Endothelial cell of umbilical vein (primary cell): ENCODE measurements at regions not wholly inside any gene's neighbourhood (a gene's known extent, or its start where the extent isn't known, plus 50 kb on each side); places are given as distances from the start of the nearest gene placed in this dataset.

Experiments
- BruUV-seq: library from RNA; stranded (reverse); fragments of 400-500 nt; replicated peaks from 2 replicates; lab custom pipeline; 2021; lab: Mats Ljungman, UMichigan
- CTCF ChIA-PET: fragments of 300-600, 350-600 bp; sonication (Branson Sonifier 250); formaldehyde crosslinking; loops from one replicate; lab custom pipeline; 2021; ENCODE audit warnings: antibody characterized with exemption, inconsistent platforms; lab: Charles Lee
- POLR2A ChIA-PET: fragments of 300-600, 350-600 bp; sonication (Branson Sonifier 250); formaldehyde crosslinking; loops from one replicate; lab custom pipeline; 2021; ENCODE audit warnings: antibody characterized with exemption, inconsistent platforms; lab: Charles Lee
- DNase-seq: peaks from one replicate; pipeline ENCODE4 v3.0.0-alpha.2; 2011; ENCODE audit warnings: low read depth, low spot score
- FAIRE-seq: peaks from 2 replicates; lab custom pipeline; 2011; peaks lifted over from hg19 to GRCh38; lab: Jason Lieb, UNC
- H2AFZ ChIP-seq: 2 replicates; pipeline ENCODE4 v1.6.0; 2012; ENCODE audit warnings: low read depth, low read length, control low read depth, inconsistent platforms
- H3K27ac ChIP-seq: 2 replicates; pipeline ENCODE4 v1.5.1; 2011; ENCODE audit warnings: low read depth, mild to moderate bottlenecking, control low read depth, low read length, moderate library complexity; ENCODE audit not compliant: insufficient read depth
- H3K27me3 ChIP-seq, 2 experiments: 2 replicates each; pipeline versions ENCODE4 v1.6.0 to v1.6.1; 2011; ENCODE audit warnings: low read length in 2 of 2, mixed read lengths in 1 of 2; ENCODE audit not compliant: control insufficient read depth in 2 of 2, insufficient read depth in 2 of 2
- H3K36me3 ChIP-seq, 2 experiments: 2 replicates in 1 of 2; 3 replicates in 1 of 2; pipeline ENCODE4 v1.5.1; 2011; ENCODE audit warnings: low read length in 2 of 2, mild to moderate bottlenecking in 1 of 2, moderate library complexity in 1 of 2; ENCODE audit not compliant: control insufficient read depth in 2 of 2, insufficient read depth in 2 of 2; ENCODE audit errors: extremely low read depth in 1 of 2
- H3K4me1 ChIP-seq: 3 replicates; pipeline ENCODE4 v1.5.1; 2011; ENCODE audit warnings: mild to moderate bottlenecking, low read length; ENCODE audit not compliant: control insufficient read depth, insufficient read depth; ENCODE audit errors: extremely low read depth
- H3K4me2 ChIP-seq: 2 replicates; pipeline ENCODE4 v1.6.1; 2011; ENCODE audit warnings: low read length, control low read depth, mixed read lengths; ENCODE audit not compliant: insufficient read depth
- H3K4me3 ChIP-seq, 3 experiments: fragments of 200-600 bp in 1 of 3; sonication (generic), shearing (Covaris generic) in 1 of 3; replicated peaks in 1 of 3; 2 replicates each; pipeline ENCODE4 v1.5.1; 2011 to 2016; ENCODE audit warnings: control low read depth in 3 of 3, low read length in 3 of 3, mild to moderate bottlenecking in 2 of 3, inconsistent platforms in 1 of 3, low read depth in 1 of 3, moderate library complexity in 1 of 3; ENCODE audit not compliant: insufficient read depth in 1 of 3
- H3K79me2 ChIP-seq: 2 replicates; pipeline ENCODE4 v1.6.0; 2012; ENCODE audit warnings: low read length, inconsistent platforms; ENCODE audit not compliant: control insufficient read depth, insufficient read depth
- H3K9ac ChIP-seq: replicated peaks from 2 replicates; pipeline ENCODE3; 2011; ENCODE audit warnings: low read length, control low read depth; ENCODE audit not compliant: insufficient read depth; ENCODE audit errors: extremely low read depth
- H3K9me1 ChIP-seq: replicated peaks from 3 replicates; pipeline ENCODE4 v1.6.0; 2011; ENCODE audit warnings: mild to moderate bottlenecking, low read length; ENCODE audit not compliant: control insufficient read depth, insufficient read depth; ENCODE audit errors: extremely low read depth
- H3K9me3 ChIP-seq: replicated peaks from 2 replicates; pipeline ENCODE4 v1.5.1; 2012; ENCODE audit warnings: low read length, inconsistent platforms; ENCODE audit not compliant: control insufficient read depth, insufficient read depth
- H4K20me1 ChIP-seq: replicated peaks from 2 replicates; pipeline ENCODE3; 2011; ENCODE audit warnings: mild to moderate bottlenecking, low read length; ENCODE audit not compliant: control insufficient read depth, insufficient read depth; ENCODE audit errors: extremely low read depth
- EZH2 ChIP-seq: IDR thresholded peaks from 2 replicates; pipeline ENCODE4 v1.6.1; 2012; ENCODE audit warnings: borderline replicate concordance, low read depth, mild to moderate bottlenecking, moderate library complexity, low read length, inconsistent platforms; ENCODE audit not compliant: severe bottlenecking
- FOS ChIP-seq: IDR thresholded peaks from 2 replicates; pipeline ENCODE4 v1.6.1; 2011; ENCODE audit warnings: mild to moderate bottlenecking, low read length, moderate library complexity, borderline replicate concordance; ENCODE audit not compliant: insufficient read depth
- GATA2 ChIP-seq: IDR thresholded peaks from 2 replicates; pipeline ENCODE4 v1.7.0; 2011; ENCODE audit warnings: low read depth, mild to moderate bottlenecking, moderate library complexity, mixed read lengths, low read length; ENCODE audit not compliant: insufficient read length, insufficient read depth
- JUN ChIP-seq: IDR thresholded peaks from 2 replicates; pipeline ENCODE4 v1.6.1; 2011; ENCODE audit warnings: borderline replicate concordance, low read depth; ENCODE audit not compliant: insufficient read length, insufficient read depth
- MYC ChIP-seq: IDR thresholded peaks from one replicate; pipeline ENCODE4 v1.6.1; 2011; ENCODE audit warnings: mild to moderate bottlenecking, low read depth, low read length
- POLR2A ChIP-seq: IDR thresholded peaks from 2 replicates; pipeline ENCODE4 v1.6.1; 2012; ENCODE audit warnings: low read depth, mild to moderate bottlenecking, control low read depth, low read length
- POLR2AphosphoS5 ChIP-seq: IDR thresholded peaks from 2 replicates; pipeline ENCODE4 v1.6.1; 2012; ENCODE audit warnings: low read depth, mild to moderate bottlenecking, control low read depth, low read length, moderate library complexity; ENCODE audit not compliant: insufficient read depth
- dilution Hi-C: fragments of 300-500 bp; cut with MboI; formaldehyde crosslinking; loops from one replicate; pipeline ENCODE4 v1.15.0; 2019; ENCODE audit warnings: low sequenced_read_pairs; ENCODE audit not compliant: extremely low pct_ligation_motif_present
- intact Hi-C: fragments of 100-400 bp; cut with micrococcal nuclease; formaldehyde crosslinking; loops from one replicate; pipeline ENCODE4 v1.10.0; 2022
- TF ChIP-seq, protein P1 (sequence below): IDR thresholded peaks from 2 replicates; pipeline ENCODE4 v1.6.1; 2011; ENCODE audit not compliant: insufficient read depth, insufficient read length
- TF ChIP-seq, protein P2 (sequence below), 2 donors: IDR thresholded peaks; 1 replicate in 1 of 2; 2 replicates in 1 of 2; pipeline ENCODE4 v1.5.1; 2011; ENCODE audit warnings: low read length in 2 of 2, mild to moderate bottlenecking in 2 of 2, moderate library complexity in 2 of 2, control low read depth in 1 of 2, inconsistent platforms in 1 of 2, low read depth in 1 of 2; ENCODE audit not compliant: insufficient read depth in 1 of 2; ENCODE audit errors: extremely low read depth in 1 of 2

GRCh38 chr1:55650444-55650843, 435.3 kb upstream of the USP24 start:
- intact Hi-C loops, result no loop called here
- no peak overlapping the region for H3K9ac ChIP-seq
- FAIRE-seq, result no peak
- TF ChIP-seq POLR2AphosphoS5, result no peak
- no peak overlapping the region for H3K4me2 ChIP-seq
- DNase-seq, result no peak
- no TSS peak for BruUV-seq
- no peak overlapping the region for H3K27ac ChIP-seq
- CTCF ChIA-PET, result no interaction called here
- H3K27me3 ChIP-seq, result no peaks in the 10 kb centered on the region
- H3K9me1 ChIP-seq, result no peaks in the 10 kb centered on the region
- H3K4me3 ChIP-seq, result no peak overlapping the region
- no peak overlapping the region for H2AFZ ChIP-seq
- POLR2A ChIA-PET, result no interaction called here
- dilution Hi-C loops, result no loop called here
- H3K79me2 ChIP-seq, result no peaks in the 10 kb centered on the region
- H3K4me1 ChIP-seq, result no peaks in the 10 kb centered on the region
- H3K9me3 ChIP-seq, result no peaks in the 10 kb centered on the region
- no peaks in the 10 kb centered on the region for H4K20me1 ChIP-seq
- H3K36me3 ChIP-seq, result no peaks in the 10 kb centered on the region

DNA sequence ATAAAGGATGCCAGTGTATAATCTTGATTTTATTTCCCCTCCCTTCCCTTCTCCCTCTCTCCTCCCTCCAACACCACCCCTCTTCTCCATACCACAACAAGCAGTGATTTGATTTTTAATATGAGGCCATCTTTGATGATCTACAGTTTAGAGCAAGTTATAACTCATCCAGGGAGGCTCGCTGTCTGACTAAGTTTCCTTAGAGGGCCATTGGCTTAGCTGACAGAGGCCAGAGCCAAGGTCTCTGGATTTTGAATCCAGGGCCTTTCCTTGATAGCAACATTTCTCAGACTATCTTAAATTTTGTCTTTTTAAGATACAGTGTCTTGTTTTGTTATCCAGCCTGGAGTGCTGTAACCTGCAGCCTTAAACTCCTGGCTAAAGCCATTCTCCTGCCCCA, 431.0 kb upstream of the USP24 start:
- Histone ChIP-seq H4K20me1 (no peaks in the 10 kb centered on the region), H3K27me3 (no peaks in the 10 kb centered on the region), H3K9ac (no peak overlapping the region), H3K9me3 (no peaks in the 10 kb centered on the region), H3K36me3 (no peaks in the 10 kb centered on the region), H3K4me1 (peaks cover 4% of the 10 kb centered on the region), H2AFZ (no peak overlapping the region), H3K79me2 (no peaks in the 10 kb centered on the region), H3K9me1 (no peaks in the 10 kb centered on the region), H3K4me3 (no peak overlapping the region), H3K4me2 (no peak overlapping the region), H3K27ac (no peak overlapping the region)
- POLR2A ChIA-PET, result no interaction called here
- DNase-seq (no peak), FAIRE-seq (no peak)
- CTCF ChIA-PET, result interaction anchor here (1.6 kb wide), 1 partner anchor 271 kb away, joined by 4 read pairs; no protein-coding TSS in a partner anchor
- dilution Hi-C loops, result no loop called here
- BruUV-seq, result no TSS peak
- intact Hi-C loops, result no loop called here
- TF ChIP-seq, protein P1, sequence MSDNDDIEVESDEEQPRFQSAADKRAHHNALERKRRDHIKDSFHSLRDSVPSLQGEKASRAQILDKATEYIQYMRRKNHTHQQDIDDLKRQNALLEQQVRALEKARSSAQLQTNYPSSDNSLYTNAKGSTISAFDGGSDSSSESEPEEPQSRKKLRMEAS, result no peak
- TF ChIP-seq MYC, result no peak
- TF ChIP-seq POLR2A, result no peak
- TF ChIP-seq POLR2AphosphoS5, result no peak
- TF ChIP-seq EZH2, result no peak
- TF ChIP-seq, protein P2, sequence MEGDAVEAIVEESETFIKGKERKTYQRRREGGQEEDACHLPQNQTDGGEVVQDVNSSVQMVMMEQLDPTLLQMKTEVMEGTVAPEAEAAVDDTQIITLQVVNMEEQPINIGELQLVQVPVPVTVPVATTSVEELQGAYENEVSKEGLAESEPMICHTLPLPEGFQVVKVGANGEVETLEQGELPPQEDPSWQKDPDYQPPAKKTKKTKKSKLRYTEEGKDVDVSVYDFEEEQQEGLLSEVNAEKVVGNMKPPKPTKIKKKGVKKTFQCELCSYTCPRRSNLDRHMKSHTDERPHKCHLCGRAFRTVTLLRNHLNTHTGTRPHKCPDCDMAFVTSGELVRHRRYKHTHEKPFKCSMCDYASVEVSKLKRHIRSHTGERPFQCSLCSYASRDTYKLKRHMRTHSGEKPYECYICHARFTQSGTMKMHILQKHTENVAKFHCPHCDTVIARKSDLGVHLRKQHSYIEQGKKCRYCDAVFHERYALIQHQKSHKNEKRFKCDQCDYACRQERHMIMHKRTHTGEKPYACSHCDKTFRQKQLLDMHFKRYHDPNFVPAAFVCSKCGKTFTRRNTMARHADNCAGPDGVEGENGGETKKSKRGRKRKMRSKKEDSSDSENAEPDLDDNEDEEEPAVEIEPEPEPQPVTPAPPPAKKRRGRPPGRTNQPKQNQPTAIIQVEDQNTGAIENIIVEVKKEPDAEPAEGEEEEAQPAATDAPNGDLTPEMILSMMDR (IDR thresholded peaks at IDR 0.05; ENCODE audit: extremely low read depth in 1 of 2, insufficient read depth in 1 of 2, low read depth in 1 of 2, low read length in 2 of 2), result no peak
- TF ChIP-seq JUN, result no peak
- TF ChIP-seq FOS, result no peak
- TF ChIP-seq GATA2, result no peak
